SHP77 (cell line): ENCODE measurements at regions not wholly inside any gene's neighbourhood (a gene's known extent, or its start where the extent isn't known, plus 50 kb on each side); places are given as distances from the start of the nearest gene placed in this dataset.
A peak's percentile ranks its signal among the peaks of the same experiment; 100 is the strongest.

Experiments
- DNase-seq, 2 experiments: peaks; one replicate each; lab custom pipeline; 2025; lab: John Stamatoyannopoulos, UW

GRCh38 chr1:232382671-232383070, 247.3 kb downstream of the SIPA1L2 start:
- no peak for DNase-seq

GRCh38 chr1:232381394-232382100, 248.4 kb downstream of the SIPA1L2 start:
- DNase-seq = no peak

GRCh38 chr1:232380596-232380995, 249.3 kb downstream of the SIPA1L2 start:
- no peak for DNase-seq

GRCh38 chr1:232380131-232380530, 249.8 kb downstream of the SIPA1L2 start:
- no peak for DNase-seq

- DNase-seq = no peak
These were observed 250.9 kb downstream of the SIPA1L2 start for GRCh38 chr1:232379063-232379434.

GRCh38 chr1:232378266-232379062, 251.5 kb downstream of the SIPA1L2 start:
- peak; percentile 18 to 38 for DNase-seq

GRCh38 chr1:232377494-232377770, 252.5 kb downstream of the SIPA1L2 start:
- no peak for DNase-seq

- DNase-seq = no peak
These were observed 253.1 kb downstream of the SIPA1L2 start for GRCh38 chr1:232376632-232377493.

GRCh38 chr1:232372841-232373440, 257.0 kb downstream of the SIPA1L2 start:
- DNase-seq = peak in 1 of 2 experiments; percentile 8

- no peak for DNase-seq
These were observed 257.5 kb downstream of the SIPA1L2 start for GRCh38 chr1:232372431-232372830.

- no peak for DNase-seq
These were observed 260.3 kb downstream of the SIPA1L2 start for GRCh38 chr1:232369451-232370296.

GRCh38 chr1:232368821-232369321, 261.1 kb downstream of the SIPA1L2 start:
- no peak for DNase-seq

GRCh38 chr1:232367293-232367692, 262.6 kb downstream of the SIPA1L2 start:
- DNase-seq = no peak

GRCh38 chr1:232364654-232365382, 265.1 kb downstream of the SIPA1L2 start:
- no peak for DNase-seq

- DNase-seq = no peak
These were observed 266.9 kb downstream of the SIPA1L2 start for GRCh38 chr1:232363008-232363407.

GRCh38 chr1:232357416-232357815, 272.5 kb downstream of the SIPA1L2 start:
- DNase-seq = no peak

GRCh38 chr1:232355162-232356006, 274.5 kb downstream of the SIPA1L2 start:
- DNase-seq = no peak

GRCh38 chr1:232353001-232353400, 276.9 kb downstream of the SIPA1L2 start:
- DNase-seq = no peak

- no peak for DNase-seq
These were observed 277.6 kb downstream of the SIPA1L2 start for GRCh38 chr1:232352366-232352765.

GRCh38 chr1:232351335-232351734, 278.6 kb downstream of the SIPA1L2 start:
- DNase-seq = no peak
